ENCODE measurements at regions not wholly inside any gene's neighbourhood (a gene's known extent, or its start where the extent isn't known, plus 50 kb on each side); places are given as distances from the start of the nearest gene placed in this dataset.
A peak's percentile ranks its signal among the peaks of the same experiment; 100 is the strongest.

DNA sequence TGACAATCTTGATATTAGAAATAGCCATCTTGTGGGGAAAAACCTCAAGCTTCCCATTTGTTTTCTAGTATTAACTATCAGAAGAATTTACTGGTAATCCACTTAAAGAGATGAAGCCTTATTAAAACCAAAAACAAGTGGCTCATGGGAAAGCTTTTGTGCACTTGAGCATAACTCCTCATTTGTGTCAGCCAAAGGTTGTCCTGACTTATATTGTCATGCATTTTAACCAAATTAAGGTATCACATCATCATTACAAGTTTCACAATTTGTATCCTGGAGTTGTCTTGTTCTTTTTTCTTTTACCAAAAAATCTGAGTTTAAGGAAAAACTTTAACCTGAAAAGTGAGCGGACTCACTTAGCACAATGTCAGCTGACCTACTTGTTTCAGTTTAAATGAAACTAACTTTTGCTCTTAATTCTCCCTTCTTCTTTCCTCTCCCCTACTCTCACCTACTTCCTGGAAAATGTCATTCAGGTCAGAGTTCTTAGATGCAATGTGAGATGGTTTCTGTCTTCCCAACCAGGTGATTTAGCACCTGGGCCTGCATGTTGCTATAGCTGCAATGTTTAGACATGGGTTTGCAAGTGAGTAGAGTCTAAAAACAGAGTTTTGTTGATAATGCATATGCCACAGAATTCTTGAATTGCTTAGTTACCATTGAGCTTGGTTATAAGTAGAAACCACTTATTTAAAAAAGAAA, 82.8 kb downstream of the TNFAIP3 start:
- DNase-seq (ENCODE audit: low spot score) = no peak
- TF ChIP-seq, protein P1, sequence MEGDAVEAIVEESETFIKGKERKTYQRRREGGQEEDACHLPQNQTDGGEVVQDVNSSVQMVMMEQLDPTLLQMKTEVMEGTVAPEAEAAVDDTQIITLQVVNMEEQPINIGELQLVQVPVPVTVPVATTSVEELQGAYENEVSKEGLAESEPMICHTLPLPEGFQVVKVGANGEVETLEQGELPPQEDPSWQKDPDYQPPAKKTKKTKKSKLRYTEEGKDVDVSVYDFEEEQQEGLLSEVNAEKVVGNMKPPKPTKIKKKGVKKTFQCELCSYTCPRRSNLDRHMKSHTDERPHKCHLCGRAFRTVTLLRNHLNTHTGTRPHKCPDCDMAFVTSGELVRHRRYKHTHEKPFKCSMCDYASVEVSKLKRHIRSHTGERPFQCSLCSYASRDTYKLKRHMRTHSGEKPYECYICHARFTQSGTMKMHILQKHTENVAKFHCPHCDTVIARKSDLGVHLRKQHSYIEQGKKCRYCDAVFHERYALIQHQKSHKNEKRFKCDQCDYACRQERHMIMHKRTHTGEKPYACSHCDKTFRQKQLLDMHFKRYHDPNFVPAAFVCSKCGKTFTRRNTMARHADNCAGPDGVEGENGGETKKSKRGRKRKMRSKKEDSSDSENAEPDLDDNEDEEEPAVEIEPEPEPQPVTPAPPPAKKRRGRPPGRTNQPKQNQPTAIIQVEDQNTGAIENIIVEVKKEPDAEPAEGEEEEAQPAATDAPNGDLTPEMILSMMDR (IDR thresholded peaks at IDR 0.05; ENCODE audit: extremely low read depth, missing control alignments) = no peak

DNA sequence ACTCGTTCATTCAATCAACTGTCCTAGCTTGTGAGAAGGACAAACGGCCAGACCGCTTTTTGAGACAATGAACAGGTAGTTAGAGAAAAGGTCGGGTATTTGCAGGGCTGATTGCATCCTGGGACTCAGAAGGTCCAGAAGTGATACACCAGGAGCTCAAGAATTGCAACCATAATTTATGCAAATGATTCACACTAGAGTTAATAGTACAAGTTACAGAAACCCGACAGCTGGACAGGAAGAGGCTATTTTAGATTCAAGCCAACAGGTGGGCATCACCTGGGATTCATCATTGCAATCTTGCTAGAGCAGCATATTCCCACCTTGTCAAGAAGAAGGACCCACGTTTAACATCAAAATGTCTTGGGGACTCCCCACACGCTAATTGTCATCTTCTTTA, 83.5 kb downstream of the TNFAIP3 start:
- TF ChIP-seq, protein P1 (IDR thresholded peaks at IDR 0.05; ENCODE audit: extremely low read depth, missing control alignments) = no peak
- no peak for DNase-seq (ENCODE audit: low spot score)

DNA sequence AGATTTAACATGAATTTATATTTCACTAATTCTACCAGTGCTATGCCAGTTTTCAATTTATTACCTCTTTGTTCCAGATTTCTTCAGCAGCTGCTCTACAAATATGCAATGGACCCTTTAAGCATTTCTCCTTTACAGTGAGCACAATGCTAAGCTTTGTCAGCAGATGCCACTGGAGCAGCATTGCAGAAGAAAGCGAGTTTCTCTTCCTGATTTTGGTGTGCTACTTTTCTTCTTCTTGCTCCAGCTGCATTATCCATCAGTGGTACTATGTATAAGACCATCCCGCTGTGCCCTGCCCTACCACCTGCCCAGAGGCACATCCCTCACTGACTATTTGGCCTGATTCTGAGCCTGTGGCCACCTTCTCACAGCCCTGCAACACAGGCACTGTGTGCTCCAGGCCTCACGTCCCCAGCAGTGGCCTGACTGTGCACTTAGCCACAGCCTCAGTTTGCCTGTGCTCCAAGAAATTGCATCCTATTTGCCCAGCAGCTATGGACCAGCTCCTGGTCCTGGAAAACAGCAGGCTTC, 84.1 kb downstream of the TNFAIP3 start:
- TF ChIP-seq, protein P1 (IDR thresholded peaks at IDR 0.05; ENCODE audit: extremely low read depth, missing control alignments) = peak; percentile 5
- DNase-seq (ENCODE audit: low spot score) = no peak

DNA sequence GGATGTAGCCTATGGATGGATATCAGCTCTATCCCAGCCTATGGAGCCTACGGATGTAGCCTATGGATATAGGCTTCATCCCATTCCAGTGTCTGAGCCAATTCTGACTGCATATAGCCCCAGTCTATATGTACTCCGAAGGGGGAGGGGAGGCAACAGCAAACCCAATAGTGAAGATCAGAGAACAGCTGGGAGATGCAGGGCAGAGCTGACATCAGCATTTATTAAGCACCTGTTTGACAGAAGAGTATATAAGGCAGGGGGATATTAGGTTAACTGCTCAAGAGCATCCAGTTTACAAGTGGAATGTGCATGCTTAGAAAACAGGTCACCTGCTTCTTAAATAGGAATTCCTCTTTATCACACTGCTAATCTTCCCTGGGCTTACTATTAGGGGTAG, 85.2 kb downstream of the TNFAIP3 start:
- TF ChIP-seq, protein P1 (IDR thresholded peaks at IDR 0.05; ENCODE audit: extremely low read depth, missing control alignments) = no peak
- no peak for DNase-seq (ENCODE audit: low spot score)

DNA sequence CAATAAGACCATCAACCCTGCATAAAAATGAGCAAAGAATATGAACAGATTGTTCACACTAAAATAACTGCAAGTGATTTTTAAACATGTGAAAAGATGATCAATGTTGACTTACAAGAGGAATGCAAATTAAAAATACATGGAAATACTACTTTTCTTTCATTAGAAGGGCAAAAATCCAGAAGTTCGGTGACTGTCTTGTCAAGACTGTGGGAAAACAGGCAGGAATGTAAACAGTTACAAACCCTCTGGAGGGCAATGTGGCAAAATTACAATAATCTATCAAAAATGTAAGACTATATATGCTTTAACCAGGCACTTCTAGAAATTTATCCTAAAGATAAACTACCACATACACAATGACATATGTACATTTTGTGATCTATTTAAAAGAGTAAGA, 86.7 kb downstream of the TNFAIP3 start:
- TF ChIP-seq, protein P1 (IDR thresholded peaks at IDR 0.05; ENCODE audit: extremely low read depth, missing control alignments) = no peak
- DNase-seq (ENCODE audit: low spot score) = no peak

DNA sequence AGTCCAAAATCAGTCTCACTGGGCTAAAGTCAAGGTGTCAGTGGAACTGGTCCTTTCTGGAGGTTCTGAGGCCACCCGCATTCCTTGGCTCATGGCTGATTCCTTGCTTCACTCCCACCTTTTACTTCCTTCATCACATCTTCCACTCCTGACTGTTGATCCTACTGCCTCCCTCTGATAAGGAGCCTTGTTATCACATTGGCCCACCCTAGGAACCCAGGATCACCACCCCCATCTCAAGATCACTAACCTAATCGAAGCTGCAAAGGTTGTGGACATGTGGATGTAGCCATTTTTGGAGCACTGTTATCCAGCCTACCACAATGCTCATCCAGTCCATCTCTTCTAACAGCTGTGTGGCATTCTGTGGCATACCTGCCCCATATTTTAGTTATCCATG, 87.2 kb downstream of the TNFAIP3 start:
- TF ChIP-seq, protein P1 (IDR thresholded peaks at IDR 0.05; ENCODE audit: extremely low read depth, missing control alignments) = no peak

DNA sequence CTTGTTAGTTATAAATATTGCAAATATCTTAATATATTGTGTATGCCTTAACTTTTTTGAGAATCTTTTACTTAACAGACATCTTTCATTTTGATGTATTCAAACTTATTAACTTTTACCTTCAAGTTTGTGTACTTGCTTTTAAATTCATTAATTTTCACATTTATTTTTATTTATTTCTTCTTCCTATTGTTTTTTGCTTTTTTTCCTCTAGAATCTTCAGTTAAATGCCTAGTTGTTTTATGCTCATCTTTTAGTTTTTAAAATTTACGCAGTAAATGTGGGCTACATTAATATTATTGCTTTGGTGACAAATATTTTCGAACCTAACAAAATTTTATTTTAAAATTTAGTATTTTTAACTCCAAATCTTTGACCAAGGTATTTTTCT, 89.0 kb downstream of the TNFAIP3 start:
- no peak for DNase-seq (ENCODE audit: low spot score)
- TF ChIP-seq, protein P1 (IDR thresholded peaks at IDR 0.05; ENCODE audit: extremely low read depth, missing control alignments) = no peak

More for the DNA sequence above, 87.2 kb downstream of the TNFAIP3 start:
- no peak for DNase-seq (ENCODE audit: low spot score)
